Heart left ventricle (tissue), 13 donors: ENCODE measurements at regions not wholly inside any gene's neighbourhood (a gene's known extent, or its start where the extent isn't known, plus 50 kb on each side); places are given as distances from the start of the nearest gene placed in this dataset.

ENCODE experiments used
- CTCF ChIP-seq, 12 donors: fragments of 200-600 bp; sonication (generic) in 4 of 12; IDR thresholded peaks; one replicate each; pipeline versions ENCODE4 v1.5.0 to v1.8.0; 2018 to 2022; ENCODE audit warnings: antibody characterized with exemption in 12 of 12, mild to moderate bottlenecking in 5 of 12
- POLR2A ChIP-seq, 2 donors: fragments of 450-650 bp; IDR thresholded peaks; one replicate each; pipeline ENCODE4 v1.6.1; 2017; ENCODE audit warnings: antibody characterized with exemption in 2 of 2, mild to moderate bottlenecking in 2 of 2, moderate library complexity in 2 of 2
- donor health status: ischemic (EF 13 %, LVEDD 7.1; RV severe dilation, severe dysfunction).
- donor health status: DM: no; HTN: yes; CAD: no.
- donor health status: DM: no; HTN: no; CAD: no.
- donor health status: ischemic (EF 25% LVEDD 6.9; RV normal size, moderate dysfunction).
- donor health status: ischemic (EF 25% LVEDD 5.7; RV mildly dilated, moderate dysfunction).
- donor health status: ischemic (EF 35%, LVEDD 5.7; RV mildly dilated, moderate dysfunction).
- donor health status: nonischemic (EF 11% LVEDD 7.7; RV severe dilation, severe dysfunction).
- donor health status: DM: yes; HTN: yes; CAD: no.
- donor health status: PGD.
- donor health status: ischemic (EF 29% LVEDD 5.4; RV normal size, mild dysfunction).
- donor health status: nonischemic (EF 23%, LVEDD 6.1; RV moderate dilation, normal function).

DNA sequence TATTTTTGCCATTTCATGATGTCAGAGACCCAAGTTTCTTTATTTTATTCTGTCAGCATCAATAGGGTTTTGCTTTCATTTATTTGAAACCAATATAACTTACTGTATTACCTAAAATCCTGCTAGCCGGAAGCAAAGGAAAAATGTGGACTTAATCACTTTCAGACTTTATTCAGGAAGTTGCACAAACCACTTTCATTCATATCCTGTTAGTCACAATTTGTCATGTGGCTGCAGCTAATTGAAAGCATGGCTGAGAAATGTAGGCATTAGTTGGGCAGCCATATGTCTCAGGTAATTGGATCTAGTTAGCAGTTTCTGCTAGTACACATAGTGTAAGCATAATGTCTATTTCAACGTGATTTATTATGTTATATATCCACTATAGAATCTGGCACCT is 462.3 kb upstream of the SGO1 start:
- TF ChIP-seq CTCF (IDR thresholded peaks at IDR 0.05): no peak
- TF ChIP-seq POLR2A (IDR thresholded peaks at IDR 0.05): no peak
